ENCODE measurements at regions not wholly inside any gene's neighbourhood (a gene's known extent, or its start where the extent isn't known, plus 50 kb on each side); places are given as distances from the start of the nearest gene placed in this dataset.

- Histone ChIP-seq H3K4me3 (ENCODE audit: low read depth, low read length, poor library complexity, severe bottlenecking) (no peak overlapping the region), H3K9me3 (ENCODE audit: low read length) (no peaks in the 10 kb centered on the region), H3K27ac (ENCODE audit: low read depth, low read length, poor library complexity, severe bottlenecking) (no peak overlapping the region), H3K9me2 (ENCODE audit: insufficient read depth, low read length) (no peaks in the 10 kb centered on the region), H3K79me2 (ENCODE audit: insufficient read depth, low read depth, low read length) (no peaks in the 10 kb centered on the region), H3K4me1 (ENCODE audit: insufficient read depth, low read length, poor library complexity, severe bottlenecking) (no peaks in the 10 kb centered on the region), H3K4me2 (ENCODE audit: low read length) (no peak overlapping the region), H2AFZ (ENCODE audit: low read length) (no peak overlapping the region), H3K36me3 (ENCODE audit: insufficient read depth, low read length) (no peaks in the 10 kb centered on the region), H4K20me1 (ENCODE audit: insufficient read depth, low read length) (no peaks in the 10 kb centered on the region)
- intact Hi-C loops (cut with micrococcal nuclease; ENCODE audit: unreplicated experiment) = no loop called here
- no peak for DNase-seq (ENCODE audit: low spot score)
- CTCF ChIA-PET (ENCODE audit: unreplicated experiment) = no interaction called here
- no TSS peak for BruUV-seq (replicated peaks)
- TF ChIP-seq EZH2phosphoT487 (IDR thresholded peaks at IDR 0.05; ENCODE audit: borderline replicate concordance, low read depth, low read length) (no peak), CTCF (conservative IDR thresholded peaks at IDR 0.05; ENCODE audit: low read length) (no peak)
- POLR2A ChIA-PET = no interaction called here
These were observed 54.7 kb upstream of the TRPM1 start for GRCh38 chr15:31156226-31156625.

- POLR2A ChIA-PET = interaction anchor here (0.6 kb wide), 1 partner anchor 309 kb away, joined by 3 read pairs; no protein-coding TSS in a partner anchor
- Histone ChIP-seq H3K27ac (ENCODE audit: low read depth, low read length, poor library complexity, severe bottlenecking) (no peak overlapping the region), H3K79me2 (ENCODE audit: insufficient read depth, low read depth, low read length) (no peaks in the 10 kb centered on the region), H3K9me2 (ENCODE audit: insufficient read depth, low read length) (no peaks in the 10 kb centered on the region), H3K4me3 (ENCODE audit: low read depth, low read length, poor library complexity, severe bottlenecking) (no peak overlapping the region), H2AFZ (ENCODE audit: low read length) (no peak overlapping the region), H4K20me1 (ENCODE audit: insufficient read depth, low read length) (no peaks in the 10 kb centered on the region), H3K36me3 (ENCODE audit: insufficient read depth, low read length) (no peaks in the 10 kb centered on the region), H3K4me2 (ENCODE audit: low read length) (no peak overlapping the region), H3K9me3 (ENCODE audit: low read length) (no peaks in the 10 kb centered on the region), H3K4me1 (ENCODE audit: insufficient read depth, low read length, poor library complexity, severe bottlenecking) (no peaks in the 10 kb centered on the region)
- no peak for TF ChIP-seq EZH2phosphoT487 (IDR thresholded peaks at IDR 0.05; ENCODE audit: borderline replicate concordance, low read depth, low read length)
- TF ChIP-seq CTCF (conservative IDR thresholded peaks at IDR 0.05; ENCODE audit: low read length) = no peak
- intact Hi-C loops (cut with micrococcal nuclease; ENCODE audit: unreplicated experiment) = no loop called here
- DNase-seq (ENCODE audit: low spot score) = no peak
- CTCF ChIA-PET (ENCODE audit: unreplicated experiment) = no interaction called here
- BruUV-seq (replicated peaks) = no TSS peak
These were observed 55.3 kb upstream of the TRPM1 start for GRCh38 chr15:31156808-31157207.

GRCh38 chr15:31157644-31158069 lies 56.1 kb upstream of the TRPM1 start:
- BruUV-seq (replicated peaks) = no TSS peak
- Histone ChIP-seq H4K20me1 (ENCODE audit: insufficient read depth, low read length) (no peaks in the 10 kb centered on the region), H3K4me2 (ENCODE audit: low read length) (no peak overlapping the region), H3K9me3 (ENCODE audit: low read length) (no peaks in the 10 kb centered on the region), H3K79me2 (ENCODE audit: insufficient read depth, low read depth, low read length) (no peaks in the 10 kb centered on the region), H3K4me3 (ENCODE audit: low read depth, low read length, poor library complexity, severe bottlenecking) (no peak overlapping the region), H3K36me3 (ENCODE audit: insufficient read depth, low read length) (no peaks in the 10 kb centered on the region), H3K9me2 (ENCODE audit: insufficient read depth, low read length) (no peaks in the 10 kb centered on the region), H3K4me1 (ENCODE audit: insufficient read depth, low read length, poor library complexity, severe bottlenecking) (no peaks in the 10 kb centered on the region), H3K27ac (ENCODE audit: low read depth, low read length, poor library complexity, severe bottlenecking) (no peak overlapping the region), H2AFZ (ENCODE audit: low read length) (no peak overlapping the region)
- no peak for DNase-seq (ENCODE audit: low spot score)
- POLR2A ChIA-PET = interaction anchor here (0.6 kb wide), 1 partner anchor 308 kb away, joined by 3 read pairs; no protein-coding TSS in a partner anchor
- intact Hi-C loops (cut with micrococcal nuclease; ENCODE audit: unreplicated experiment) = no loop called here
- CTCF ChIA-PET (ENCODE audit: unreplicated experiment) = no interaction called here
- TF ChIP-seq CTCF (conservative IDR thresholded peaks at IDR 0.05; ENCODE audit: low read length) (no peak), EZH2phosphoT487 (IDR thresholded peaks at IDR 0.05; ENCODE audit: borderline replicate concordance, low read depth, low read length) (no peak)

Data from OCI-LY7 (cell line).